ENCODE measurements at regions not wholly inside any gene's neighbourhood (a gene's known extent, or its start where the extent isn't known, plus 50 kb on each side); places are given as distances from the start of the nearest gene placed in this dataset.
"Not testable (repeated sequence)": the region's sequence is repeated elsewhere in the genome, so short reads cannot be mapped to it uniquely, and the experiment has no call there.

DNA sequence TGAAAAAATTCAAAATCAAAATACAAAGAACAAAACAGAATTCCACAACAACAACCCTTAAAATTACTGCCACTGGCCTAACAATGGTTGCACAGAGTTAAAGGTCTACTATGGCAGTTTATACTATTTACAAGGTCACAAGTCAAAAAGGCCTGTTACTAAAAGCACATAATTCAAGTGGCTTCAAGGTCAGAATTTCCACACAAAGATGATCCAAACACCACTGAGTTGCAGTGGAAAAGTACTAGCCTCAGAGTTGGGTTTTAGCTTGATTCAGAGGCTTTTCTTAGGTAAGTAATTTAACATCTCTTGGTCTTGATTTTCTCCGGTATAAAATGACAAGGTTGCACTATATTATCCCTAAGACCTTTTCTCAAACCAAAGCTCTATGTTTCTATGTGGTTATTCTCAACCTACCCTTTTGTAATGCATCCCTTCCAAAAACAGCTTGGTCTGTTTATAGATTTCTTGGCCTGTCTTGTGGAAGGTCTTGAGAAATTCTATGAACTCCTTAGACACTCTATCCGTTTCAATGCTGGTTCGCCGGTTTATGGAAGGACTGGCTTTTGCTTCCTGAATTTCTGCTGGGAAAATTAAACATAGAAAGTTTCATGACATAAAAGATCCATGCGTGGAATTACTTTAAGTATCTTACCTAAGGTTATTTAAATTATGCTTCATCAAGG, 69.5 kb downstream of the MDH2 start:
- H3K9ac ChIP-seq (ENCODE audit: control insufficient read depth, extremely low read depth, insufficient read depth, low read length); H4K20me1 ChIP-seq (ENCODE audit: control insufficient read depth, extremely low read depth, insufficient read depth, low read length); H3K4me3 ChIP-seq (ENCODE audit: control insufficient read depth in 2 of 3, extremely low read depth in 1 of 3, insufficient read depth in 2 of 3, low read depth in 1 of 3, low read length in 3 of 3); H3K4me2 ChIP-seq (ENCODE audit: control insufficient read depth, extremely low read depth, insufficient read depth, low read depth, low read length); H3K9me3 ChIP-seq (ENCODE audit: control insufficient read depth, low read depth, low read length); H3K79me2 ChIP-seq (ENCODE audit: control insufficient read depth, insufficient read depth, low read length); H3K4me1 ChIP-seq (ENCODE audit: control insufficient read depth, extremely low read depth, insufficient read depth, low read length); H3K27me3 ChIP-seq (ENCODE audit: control insufficient read depth, extremely low read depth, insufficient read depth, low read length); DNase-seq (ENCODE audit: low read depth, low spot score); dilution Hi-C loops (cut with MboI; ENCODE audit: extremely low pct_ligation_motif_present, low sequenced_read_pairs); H3K9me1 ChIP-seq (ENCODE audit: control insufficient read depth, extremely low read depth, insufficient read depth, low read length); H3K27ac ChIP-seq (ENCODE audit: control insufficient read depth, insufficient read depth, low read length); H2AFZ ChIP-seq (ENCODE audit: control insufficient read depth, low read length); H3K36me3 ChIP-seq (ENCODE audit: control insufficient read depth in 2 of 2, extremely low read depth in 1 of 2, insufficient read depth in 2 of 2, low read length in 2 of 2): not testable (repeated sequence)
- peak; percentile 59 for FAIRE-seq

DNA sequence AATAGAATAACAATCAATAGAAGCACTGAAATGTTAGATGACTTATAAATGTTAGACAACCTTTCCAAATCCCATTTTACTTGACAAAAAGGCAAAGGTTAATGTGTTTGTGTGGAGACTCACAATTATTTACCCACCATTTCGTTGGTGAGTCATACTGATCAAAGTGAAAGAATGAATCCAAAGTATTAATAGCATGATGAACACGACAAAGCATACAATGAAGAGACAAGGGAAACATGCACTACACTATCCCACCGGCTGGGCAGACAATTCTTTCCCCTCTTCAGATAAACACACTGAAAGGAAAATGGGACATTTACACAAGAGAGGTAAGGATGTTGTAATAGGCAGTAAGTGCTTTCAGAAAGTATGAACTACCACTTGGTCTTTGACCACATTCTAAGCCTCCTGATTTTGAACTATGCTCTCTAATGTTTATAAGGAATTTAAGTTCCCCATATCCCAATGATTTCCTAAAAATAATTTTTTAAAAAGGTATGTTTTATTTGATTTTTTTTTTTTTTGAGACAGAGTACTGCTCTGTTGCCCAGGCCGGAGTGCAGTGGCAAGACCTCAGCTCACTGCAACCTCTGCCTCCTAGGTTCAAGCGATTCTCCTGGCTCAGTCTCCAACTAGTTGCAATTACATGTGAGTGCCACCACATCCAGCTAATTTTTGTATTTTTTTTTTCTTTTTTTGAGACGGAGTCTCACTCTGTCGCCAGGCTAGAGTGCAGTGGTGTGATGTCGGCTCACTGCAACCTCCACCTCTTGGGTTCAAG, 70.5 kb downstream of the MDH2 start:
- H3K9me3 ChIP-seq (ENCODE audit: control insufficient read depth, low read depth, low read length); H3K36me3 ChIP-seq (ENCODE audit: control insufficient read depth in 2 of 2, extremely low read depth in 1 of 2, insufficient read depth in 2 of 2, low read length in 2 of 2); H2AFZ ChIP-seq (ENCODE audit: control insufficient read depth, low read length); H3K4me3 ChIP-seq (ENCODE audit: control insufficient read depth in 2 of 3, extremely low read depth in 1 of 3, insufficient read depth in 2 of 3, low read depth in 1 of 3, low read length in 3 of 3); H3K9me1 ChIP-seq (ENCODE audit: control insufficient read depth, extremely low read depth, insufficient read depth, low read length); H3K27me3 ChIP-seq (ENCODE audit: control insufficient read depth, extremely low read depth, insufficient read depth, low read length); H3K79me2 ChIP-seq (ENCODE audit: control insufficient read depth, insufficient read depth, low read length); H3K4me2 ChIP-seq (ENCODE audit: control insufficient read depth, extremely low read depth, insufficient read depth, low read depth, low read length); dilution Hi-C loops (cut with MboI; ENCODE audit: extremely low pct_ligation_motif_present, low sequenced_read_pairs); H3K4me1 ChIP-seq (ENCODE audit: control insufficient read depth, extremely low read depth, insufficient read depth, low read length); DNase-seq (ENCODE audit: low read depth, low spot score); H3K9ac ChIP-seq (ENCODE audit: control insufficient read depth, extremely low read depth, insufficient read depth, low read length); H3K27ac ChIP-seq (ENCODE audit: control insufficient read depth, insufficient read depth, low read length); H4K20me1 ChIP-seq (ENCODE audit: control insufficient read depth, extremely low read depth, insufficient read depth, low read length); FAIRE-seq: not testable (repeated sequence)

DNA sequence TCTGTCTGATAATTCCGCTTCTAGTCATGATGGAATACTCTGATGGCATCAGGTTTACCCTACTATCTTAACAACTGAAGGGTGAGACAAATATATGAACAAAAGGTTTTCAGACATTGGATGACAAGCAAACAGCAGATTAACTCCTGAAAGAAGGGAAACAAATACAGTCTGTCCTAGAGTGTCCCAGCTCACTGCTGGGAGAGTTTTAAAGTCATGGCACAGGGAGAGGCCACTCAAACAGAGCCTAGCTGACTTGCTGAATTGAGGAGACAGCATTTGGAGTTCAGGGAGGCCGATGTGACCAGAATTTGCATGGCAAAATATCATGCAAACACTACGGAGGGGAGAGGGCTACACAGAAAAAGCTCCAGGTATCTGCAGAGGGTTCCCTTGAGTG, 73.1 kb downstream of the MDH2 start:
- no peak overlapping the region for H3K4me2 ChIP-seq (ENCODE audit: control insufficient read depth, extremely low read depth, insufficient read depth, low read depth, low read length)
- H3K27ac ChIP-seq (ENCODE audit: control insufficient read depth, insufficient read depth, low read length), result no peak overlapping the region
- no peak overlapping the region for H3K4me3 ChIP-seq (ENCODE audit: control insufficient read depth in 2 of 3, extremely low read depth in 1 of 3, insufficient read depth in 2 of 3, low read depth in 1 of 3, low read length in 3 of 3)
- no peaks in the 10 kb centered on the region for H3K27me3 ChIP-seq (ENCODE audit: control insufficient read depth, extremely low read depth, insufficient read depth, low read length)
- dilution Hi-C loops (cut with MboI; ENCODE audit: extremely low pct_ligation_motif_present, low sequenced_read_pairs), result no loop called here
- DNase-seq (ENCODE audit: low read depth, low spot score) (no peak), FAIRE-seq (no peak)
- TF ChIP-seq, protein P1, sequence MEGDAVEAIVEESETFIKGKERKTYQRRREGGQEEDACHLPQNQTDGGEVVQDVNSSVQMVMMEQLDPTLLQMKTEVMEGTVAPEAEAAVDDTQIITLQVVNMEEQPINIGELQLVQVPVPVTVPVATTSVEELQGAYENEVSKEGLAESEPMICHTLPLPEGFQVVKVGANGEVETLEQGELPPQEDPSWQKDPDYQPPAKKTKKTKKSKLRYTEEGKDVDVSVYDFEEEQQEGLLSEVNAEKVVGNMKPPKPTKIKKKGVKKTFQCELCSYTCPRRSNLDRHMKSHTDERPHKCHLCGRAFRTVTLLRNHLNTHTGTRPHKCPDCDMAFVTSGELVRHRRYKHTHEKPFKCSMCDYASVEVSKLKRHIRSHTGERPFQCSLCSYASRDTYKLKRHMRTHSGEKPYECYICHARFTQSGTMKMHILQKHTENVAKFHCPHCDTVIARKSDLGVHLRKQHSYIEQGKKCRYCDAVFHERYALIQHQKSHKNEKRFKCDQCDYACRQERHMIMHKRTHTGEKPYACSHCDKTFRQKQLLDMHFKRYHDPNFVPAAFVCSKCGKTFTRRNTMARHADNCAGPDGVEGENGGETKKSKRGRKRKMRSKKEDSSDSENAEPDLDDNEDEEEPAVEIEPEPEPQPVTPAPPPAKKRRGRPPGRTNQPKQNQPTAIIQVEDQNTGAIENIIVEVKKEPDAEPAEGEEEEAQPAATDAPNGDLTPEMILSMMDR (optimal IDR thresholded peaks at IDR 0.05 in 1 of 3, IDR thresholded peaks at IDR 0.05 in 1 of 3, conservative IDR thresholded peaks at IDR 0.05 in 1 of 3; ENCODE audit: extremely low read depth in 1 of 3, insufficient read depth in 2 of 3, low read length in 3 of 3), result no peak
- TF ChIP-seq EZH2 (IDR thresholded peaks at IDR 0.05; ENCODE audit: low read length), result no peak
- H3K79me2 ChIP-seq (ENCODE audit: control insufficient read depth, insufficient read depth, low read length), result no peaks in the 10 kb centered on the region
- H3K9ac ChIP-seq (ENCODE audit: control insufficient read depth, extremely low read depth, insufficient read depth, low read length), result no peak overlapping the region
- H3K9me1 ChIP-seq (ENCODE audit: control insufficient read depth, extremely low read depth, insufficient read depth, low read length), result no peaks in the 10 kb centered on the region
- H3K9me3 ChIP-seq (ENCODE audit: control insufficient read depth, low read depth, low read length), result no peaks in the 10 kb centered on the region
- no peaks in the 10 kb centered on the region for H3K4me1 ChIP-seq (ENCODE audit: control insufficient read depth, extremely low read depth, insufficient read depth, low read length)
- no peaks in the 10 kb centered on the region for H4K20me1 ChIP-seq (ENCODE audit: control insufficient read depth, extremely low read depth, insufficient read depth, low read length)
- H3K36me3 ChIP-seq (ENCODE audit: control insufficient read depth in 2 of 2, extremely low read depth in 1 of 2, insufficient read depth in 2 of 2, low read length in 2 of 2), result no peaks in the 10 kb centered on the region
- peak overlapping the region; percentile 1 for H2AFZ ChIP-seq (ENCODE audit: control insufficient read depth, low read length)
